NCI-H1092 treated with DMSO at 0.1 percent for 48 hours (cell line): ENCODE measurements at regions not wholly inside any gene's neighbourhood (a gene's known extent, or its start where the extent isn't known, plus 50 kb on each side); places are given as distances from the start of the nearest gene placed in this dataset.
A peak's percentile ranks its signal among the peaks of the same experiment; 100 is the strongest.

Source experiments
- DNase-seq: peaks from one replicate; lab custom pipeline; 2025; lab: John Stamatoyannopoulos, UW

DNA sequence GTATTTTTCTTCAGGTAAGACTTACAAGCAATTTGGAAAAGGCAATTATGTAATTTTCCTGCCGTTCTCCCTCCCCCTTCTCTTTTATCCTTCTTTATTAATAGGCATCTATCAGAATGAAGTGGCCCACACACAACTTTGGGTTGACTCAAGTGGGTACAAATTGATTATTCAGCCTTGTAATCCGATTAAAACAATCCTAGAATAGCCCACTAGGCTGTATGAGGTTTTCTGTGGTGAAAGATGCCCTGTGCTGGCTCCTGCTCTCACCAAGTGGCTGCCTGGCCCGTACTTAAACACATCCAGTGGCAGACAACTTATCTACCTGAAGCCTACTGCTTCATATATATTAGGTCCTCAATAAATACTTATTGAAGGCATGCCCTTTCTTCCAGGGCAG is 177.3 kb upstream of the C9orf72 start:
- DNase-seq, result no peak

DNA sequence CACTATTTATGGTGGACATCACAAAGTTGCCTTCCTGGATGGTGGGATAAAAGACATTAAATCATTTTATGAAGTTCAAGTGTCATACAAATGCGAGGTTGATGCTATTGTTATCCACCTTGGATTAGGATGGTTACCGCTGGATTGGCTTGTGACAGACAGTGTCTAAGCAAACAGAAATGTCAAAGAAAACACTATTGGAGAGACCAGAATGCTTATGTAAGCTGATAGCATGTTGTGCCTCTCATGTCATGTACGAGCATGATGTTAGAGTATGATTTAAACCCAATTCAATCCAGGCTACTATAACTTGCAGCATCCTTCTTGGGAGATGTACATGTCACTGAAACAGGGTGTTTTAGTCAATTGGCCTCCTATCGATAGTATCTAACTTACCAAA is 178.8 kb upstream of the C9orf72 start:
- DNase-seq, result no peak

DNA sequence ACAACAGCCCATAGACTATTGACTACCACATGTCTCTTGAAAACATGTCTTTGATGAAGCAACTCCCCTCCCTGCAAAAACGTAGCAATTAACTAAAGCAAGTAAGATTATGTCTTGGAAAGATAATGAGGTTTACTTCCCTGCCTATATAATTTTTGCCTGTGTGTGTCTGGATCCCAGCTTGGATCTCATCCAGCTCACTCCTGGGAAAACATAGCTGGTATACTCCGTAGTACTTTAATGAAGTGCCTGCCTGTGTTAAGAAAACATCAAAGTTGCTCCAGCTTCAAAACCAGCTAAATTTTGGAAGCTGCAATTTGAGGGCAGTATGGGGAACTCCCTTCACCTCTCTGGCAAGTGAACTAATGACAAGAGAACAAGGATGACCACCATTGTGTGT is 182.6 kb upstream of the C9orf72 start:
- no peak for DNase-seq

DNA sequence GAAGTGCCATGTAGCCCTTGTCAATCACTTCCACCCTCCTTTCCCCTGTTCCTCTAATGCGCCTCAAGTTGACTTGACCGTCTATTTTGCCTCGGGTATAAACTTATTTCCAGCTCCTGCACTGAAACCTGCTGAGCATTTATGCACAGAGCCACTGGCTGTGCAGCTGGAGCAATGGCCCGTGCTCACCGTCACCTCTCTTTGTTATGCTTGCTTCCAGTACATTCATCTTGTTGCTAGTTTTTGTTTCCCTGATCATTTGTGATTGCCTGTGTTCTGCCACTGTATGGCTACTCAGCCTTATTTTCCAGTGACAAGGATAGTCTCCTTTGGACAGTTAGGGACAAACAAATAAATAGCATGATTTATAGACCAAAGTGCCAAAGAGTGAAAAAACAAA is 183.1 kb upstream of the C9orf72 start:
- DNase-seq, result no peak

- DNase-seq, result no peak
Measured at GRCh38 chr9:27763831-27764230, 190.6 kb upstream of the C9orf72 start.

DNA sequence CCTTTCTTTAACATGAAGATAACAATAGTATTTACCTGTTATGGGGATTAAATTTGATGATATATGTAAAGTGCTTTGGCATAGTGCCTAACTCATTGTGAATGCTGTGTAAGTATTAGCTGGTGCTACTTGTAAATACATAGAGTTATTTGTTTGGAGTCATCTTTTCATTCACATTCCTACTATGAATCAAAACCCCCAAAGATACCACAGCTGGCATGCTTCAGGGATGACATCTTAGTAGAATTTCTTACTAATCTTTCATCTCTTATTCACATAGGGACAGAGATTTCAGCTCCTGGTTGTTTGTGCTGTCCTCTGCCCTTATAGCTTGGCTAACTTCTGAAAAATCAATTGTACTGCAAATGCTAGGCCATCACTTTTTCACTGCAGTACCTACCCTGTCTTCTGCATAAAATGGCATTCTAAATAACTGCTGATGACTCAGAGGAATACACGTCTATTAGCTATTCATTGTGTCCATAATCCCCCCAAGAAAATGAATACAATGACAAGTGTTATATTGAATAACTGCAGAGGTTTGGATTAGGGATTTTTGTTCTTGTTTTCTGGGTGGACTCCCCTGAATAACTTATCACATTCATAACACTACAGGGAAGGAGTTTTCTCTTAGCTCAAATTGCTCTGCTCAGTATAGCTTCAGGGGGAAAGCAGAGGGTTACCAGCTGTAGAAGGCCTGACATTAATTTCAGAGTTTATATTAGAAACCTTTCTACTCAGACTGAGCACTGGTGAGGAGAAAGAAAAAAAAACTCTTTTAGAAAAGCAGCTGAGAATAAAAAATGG is 192.2 kb upstream of the C9orf72 start:
- DNase-seq, result no peak

GRCh38 chr9:27766073-27766835 is 193.0 kb upstream of the C9orf72 start:
- DNase-seq, result no peak

DNA sequence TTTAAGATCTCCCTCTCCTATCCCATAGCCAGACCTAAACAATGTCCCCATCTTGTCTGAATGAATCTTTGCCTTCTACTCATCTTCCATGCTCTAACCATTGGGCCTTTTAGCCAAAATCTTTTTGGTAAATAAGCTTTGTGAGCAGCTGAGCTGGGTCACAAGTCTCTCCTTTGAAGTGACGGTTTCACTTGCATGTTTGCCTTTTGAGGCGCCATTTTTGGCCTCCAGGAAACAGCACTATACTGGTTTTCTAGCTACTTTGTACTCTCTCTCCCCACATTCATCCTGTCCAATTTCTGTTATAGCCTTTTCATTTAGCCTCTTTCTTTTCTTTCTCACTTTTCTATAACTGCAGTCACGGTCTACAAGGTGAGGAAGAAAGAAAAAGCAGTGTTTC is 195.5 kb upstream of the C9orf72 start:
- DNase-seq, result no peak

GRCh38 chr9:27770541-27770940 is 197.3 kb upstream of the C9orf72 start:
- DNase-seq, result no peak

DNA sequence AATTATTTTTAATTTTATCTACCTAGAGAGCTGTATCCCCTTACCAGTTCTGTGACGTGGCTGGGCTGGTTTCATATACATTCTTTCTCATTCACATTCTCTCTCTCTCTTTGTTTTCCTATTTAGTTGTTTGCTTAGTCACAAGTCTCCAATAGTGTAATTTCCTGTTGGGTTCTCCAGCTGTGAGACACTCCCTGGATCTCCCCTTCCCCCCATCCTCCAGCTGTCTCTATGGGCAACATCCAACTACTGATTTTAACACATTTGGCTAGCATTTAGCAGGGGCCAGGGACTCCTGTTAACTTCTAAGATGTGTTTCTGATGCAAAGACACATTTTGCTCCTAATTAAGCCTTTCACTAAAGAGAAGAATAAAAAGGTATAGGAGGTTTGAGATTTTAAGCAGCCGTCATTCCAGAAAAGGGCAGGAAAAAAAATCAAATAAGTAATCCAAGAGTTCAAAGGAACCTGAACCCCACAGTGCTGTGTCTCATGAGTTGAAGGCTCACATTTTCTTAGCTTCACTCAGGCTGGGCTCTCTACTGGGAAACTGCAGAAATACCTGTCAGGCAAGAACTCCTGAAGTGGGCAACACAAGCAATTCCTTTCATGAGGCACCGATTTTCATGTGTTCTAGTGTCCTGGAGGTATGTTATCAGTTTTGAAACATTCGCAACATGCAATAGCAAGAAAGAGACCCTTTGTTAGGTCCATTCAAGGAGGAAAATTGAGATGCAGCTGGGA is 198.7 kb upstream of the C9orf72 start:
- DNase-seq, result peak; percentile 36

DNA sequence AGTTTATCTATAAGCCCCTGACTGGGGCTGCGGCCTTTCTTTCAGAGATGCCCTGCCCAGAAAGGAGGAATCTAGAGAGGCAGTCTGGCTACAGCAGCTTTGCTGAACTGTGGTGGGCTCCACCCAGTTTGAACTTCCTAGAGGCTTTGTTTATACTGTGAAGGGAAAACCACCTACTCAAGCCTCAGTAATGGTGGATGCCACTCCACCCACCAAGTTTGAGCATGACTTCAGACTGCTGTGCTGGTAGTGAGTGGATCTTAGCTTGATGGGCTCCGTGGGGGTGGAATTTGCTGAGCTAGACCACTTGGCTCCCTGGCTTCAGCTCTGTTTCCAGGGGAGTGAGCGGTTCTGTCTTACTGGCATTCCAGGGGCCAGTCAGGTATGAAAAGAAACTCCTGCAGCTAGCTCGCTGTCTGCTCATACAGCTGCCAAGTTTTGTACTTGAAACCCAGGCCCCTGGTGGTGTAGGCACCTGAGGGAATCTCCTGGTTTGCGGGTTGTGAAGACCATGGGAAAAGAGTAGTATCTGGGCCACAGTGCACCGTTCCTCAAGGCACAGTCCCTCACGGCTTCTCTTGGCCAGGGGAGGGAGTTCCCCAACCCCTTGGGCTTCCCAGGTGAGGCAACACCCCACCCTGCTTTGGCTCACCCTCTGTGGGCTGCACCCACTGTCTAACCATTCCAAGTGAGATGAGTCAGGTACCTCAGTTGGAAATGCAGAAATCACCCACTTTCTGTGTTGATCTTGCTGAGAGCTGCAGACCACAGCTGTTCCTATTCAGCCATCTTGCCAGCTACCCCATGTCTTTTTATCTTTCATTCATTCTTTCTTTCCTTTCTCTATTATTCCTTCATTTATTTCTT is 211.8 kb upstream of the C9orf72 start:
- DNase-seq, result no peak

DNA sequence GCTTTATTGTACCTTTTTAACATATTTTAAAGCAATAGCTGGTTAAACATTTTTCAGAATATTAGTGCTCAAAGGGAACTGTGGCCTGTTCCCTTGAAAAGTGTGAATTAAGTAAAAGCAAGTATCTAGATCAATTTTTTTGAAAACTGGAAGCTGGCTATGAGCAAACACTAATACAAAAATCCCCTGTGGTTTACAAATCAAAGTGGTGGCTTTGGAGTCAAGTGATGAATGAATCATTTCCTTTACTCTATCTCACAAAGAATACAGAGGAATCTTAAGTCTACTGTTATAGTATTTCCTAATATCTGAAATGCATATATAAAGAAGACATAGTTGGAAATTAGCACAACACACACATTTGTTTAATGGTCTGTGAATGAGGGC is 212.4 kb upstream of the C9orf72 start:
- DNase-seq, result no peak

- no peak for DNase-seq
Measured at GRCh38 chr9:27787891-27788290, 214.6 kb upstream of the C9orf72 start.

DNA sequence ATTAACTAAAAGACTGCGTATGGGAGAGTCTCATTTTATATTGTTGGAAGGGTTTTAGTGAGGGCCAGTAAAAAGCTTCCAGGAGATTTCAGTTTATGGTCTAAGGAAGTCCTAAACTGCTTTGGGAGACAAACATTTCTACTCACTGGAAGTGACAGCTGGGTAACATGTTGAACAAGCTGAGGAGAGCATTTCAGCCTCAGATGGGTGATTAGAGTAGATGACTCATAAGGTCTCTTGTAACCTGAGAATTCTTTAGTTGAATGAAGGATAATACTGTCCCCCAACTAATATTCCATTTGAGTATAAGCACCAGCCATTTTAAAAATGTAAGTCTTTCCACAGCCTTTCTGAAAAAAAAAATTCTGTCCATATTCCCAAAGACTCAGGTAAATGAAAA is 218.0 kb upstream of the C9orf72 start:
- DNase-seq, result no peak

DNA sequence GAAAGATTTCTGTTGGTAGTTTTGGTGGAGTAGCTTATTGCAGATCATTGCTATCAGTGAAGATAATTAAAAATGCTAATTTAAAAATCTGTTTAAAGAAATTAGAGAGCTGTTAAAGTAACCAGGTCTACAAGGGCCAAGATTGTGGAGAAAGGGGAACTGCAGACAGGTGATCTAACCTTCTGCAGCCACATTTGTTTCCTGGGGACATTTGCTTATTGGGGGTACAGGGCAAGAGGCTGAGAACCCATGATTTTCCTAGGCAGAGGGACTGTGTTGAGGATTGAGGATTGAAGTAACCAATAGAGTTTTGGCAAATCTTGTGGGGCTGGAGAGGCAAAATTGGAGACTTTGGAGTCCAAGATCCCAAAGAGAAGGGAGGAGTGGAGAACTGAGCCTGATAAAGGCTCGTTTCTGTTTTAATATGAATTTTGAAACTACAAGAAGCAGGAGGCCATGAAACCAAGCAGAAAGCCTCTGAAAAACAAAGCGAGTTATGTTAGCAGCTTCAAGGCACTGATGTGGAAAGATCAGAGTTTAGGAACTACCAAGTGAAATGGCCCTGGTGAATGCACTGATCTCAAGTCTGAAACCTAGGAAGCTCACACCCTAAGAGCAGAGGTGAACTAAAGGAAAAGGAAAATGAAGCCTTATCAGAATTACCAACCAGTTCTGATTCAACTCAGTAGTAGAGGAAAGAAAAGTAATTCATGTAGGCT is 219.8 kb upstream of the C9orf72 start:
- no peak for DNase-seq

GRCh38 chr9:27799326-27799725 is 226.0 kb upstream of the C9orf72 start:
- DNase-seq, result no peak

DNA sequence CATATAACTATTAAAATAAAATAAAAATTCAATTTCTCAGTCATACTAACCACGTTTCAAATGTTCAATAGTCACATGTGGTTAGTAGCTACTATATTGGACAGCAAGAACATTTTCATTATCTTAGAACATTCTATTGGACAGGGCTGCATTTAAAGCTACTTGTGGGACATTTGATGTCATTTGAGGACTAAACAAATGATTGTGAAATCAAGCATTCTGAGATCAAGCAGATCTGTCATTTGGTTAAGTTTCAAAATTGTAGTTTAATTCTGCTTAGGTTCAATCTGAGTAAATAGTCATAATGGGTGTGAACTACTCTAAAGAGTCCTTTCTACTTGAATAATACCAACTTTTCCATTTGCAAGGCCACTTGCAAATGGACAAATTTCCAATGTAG is 226.9 kb upstream of the C9orf72 start:
- DNase-seq, result no peak

DNA sequence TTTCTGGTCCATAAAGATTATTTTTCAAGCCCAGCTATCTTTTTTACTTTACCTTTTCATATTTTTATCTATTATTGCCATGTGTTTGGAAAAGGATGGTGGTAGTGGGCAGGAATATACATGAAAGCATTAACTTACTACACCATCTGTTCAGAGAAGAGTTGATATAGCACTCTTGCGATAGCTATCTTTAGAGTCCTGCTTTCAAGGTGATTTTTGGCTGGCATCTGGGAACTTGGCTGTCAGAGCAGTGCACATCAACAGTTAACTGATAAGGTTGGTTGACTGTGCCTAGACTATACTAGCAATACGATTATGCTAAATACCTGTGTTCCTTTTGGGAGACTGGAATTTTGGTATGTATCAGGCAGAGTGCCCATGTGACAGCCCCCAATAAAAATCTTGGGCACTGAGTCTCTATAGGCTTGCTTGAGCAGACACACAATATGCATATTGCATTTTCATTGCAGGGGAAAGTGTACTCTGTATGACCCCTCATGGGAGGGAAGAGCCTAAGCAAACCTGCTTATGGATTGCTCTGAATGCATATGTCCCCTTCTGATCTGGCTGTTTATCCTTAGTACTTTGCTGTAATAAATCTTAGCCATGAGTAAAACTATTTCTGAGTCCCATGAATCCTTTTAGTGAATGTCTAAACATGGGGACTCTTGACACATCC is 227.6 kb upstream of the C9orf72 start:
- no peak for DNase-seq

DNA sequence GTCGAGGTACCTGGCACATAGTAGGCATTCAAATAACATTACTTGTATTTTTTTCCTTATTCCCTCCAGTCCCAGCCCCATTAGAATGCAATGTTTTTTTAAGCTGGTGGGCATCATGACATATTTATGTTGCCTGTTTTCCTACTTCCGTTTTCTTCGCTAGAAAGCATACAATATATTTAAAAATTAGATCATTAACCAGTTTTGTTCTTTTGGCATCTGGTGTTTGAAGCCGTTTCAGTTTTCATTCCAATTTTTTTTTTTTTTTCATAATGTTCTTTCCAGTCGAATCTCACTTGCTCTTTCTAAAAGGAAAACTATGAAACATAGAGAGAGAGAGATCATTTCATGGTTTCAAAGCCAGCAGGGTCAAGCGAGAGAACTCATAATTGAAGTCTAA is 228.3 kb upstream of the C9orf72 start:
- no peak for DNase-seq

GRCh38 chr9:27802418-27802817 is 229.1 kb upstream of the C9orf72 start:
- DNase-seq, result no peak

- no peak for DNase-seq
Measured at GRCh38 chr9:27808864-27809263, 235.6 kb upstream of the C9orf72 start.
